ENCODE measurements at regions not wholly inside any gene's neighbourhood (a gene's known extent, or its start where the extent isn't known, plus 50 kb on each side); places are given as distances from the start of the nearest gene placed in this dataset.
A peak's percentile ranks its signal among the peaks of the same experiment; 100 is the strongest.

- no peak for DNase-seq (ENCODE audit: low spot score)
Measured at GRCh38 chr10:78274491-78274890, 240.8 kb downstream of the RPS24 start.

- no peak for DNase-seq (ENCODE audit: low spot score)
Measured at GRCh38 chr10:78276139-78276538, 242.5 kb downstream of the RPS24 start.

- DNase-seq (ENCODE audit: low spot score) = no peak
Measured at GRCh38 chr10:78277314-78278057, 243.8 kb downstream of the RPS24 start.

- DNase-seq (ENCODE audit: low spot score) = peak; percentile 61
Measured at GRCh38 chr10:78278058-78278404, 244.4 kb downstream of the RPS24 start.

GRCh38 chr10:78279756-78280155, 246.1 kb downstream of the RPS24 start:
- DNase-seq (ENCODE audit: low spot score) = no peak

GRCh38 chr10:78280604-78281003, 246.9 kb downstream of the RPS24 start:
- DNase-seq (ENCODE audit: low spot score) = no peak

GRCh38 chr10:78281627-78282026, 248.0 kb downstream of the RPS24 start:
- no peak for DNase-seq (ENCODE audit: low spot score)

GRCh38 chr10:78283069-78283682, 249.5 kb downstream of the RPS24 start:
- DNase-seq (ENCODE audit: low spot score) = no peak

- DNase-seq (ENCODE audit: low spot score) = no peak
Measured at GRCh38 chr10:78284381-78284780, 250.7 kb downstream of the RPS24 start.

- DNase-seq (ENCODE audit: low spot score) = no peak
Measured at GRCh38 chr10:78285226-78285625, 251.6 kb downstream of the RPS24 start.

GRCh38 chr10:78286186-78286585, 252.5 kb downstream of the RPS24 start:
- DNase-seq (ENCODE audit: low spot score) = no peak

GRCh38 chr10:78286668-78287067, 253.0 kb downstream of the RPS24 start:
- DNase-seq (ENCODE audit: low spot score) = no peak

- DNase-seq (ENCODE audit: low spot score) = no peak
Measured at GRCh38 chr10:78287618-78288017, 254.0 kb downstream of the RPS24 start.

- no peak for DNase-seq (ENCODE audit: low spot score)
Measured at GRCh38 chr10:78288663-78289062, 255.0 kb downstream of the RPS24 start.

GRCh38 chr10:78290131-78290750, 256.6 kb downstream of the RPS24 start:
- peak; percentile 50 for DNase-seq (ENCODE audit: low spot score)

GRCh38 chr10:78291722-78292121, 258.1 kb downstream of the RPS24 start:
- DNase-seq (ENCODE audit: low spot score) = no peak

- no peak for DNase-seq (ENCODE audit: low spot score)
Measured at GRCh38 chr10:78292250-78292981, 258.8 kb downstream of the RPS24 start.

GRCh38 chr10:78292982-78293865, 259.6 kb downstream of the RPS24 start:
- DNase-seq (ENCODE audit: low spot score) = no peak

- DNase-seq (ENCODE audit: low spot score) = no peak
Measured at GRCh38 chr10:78295242-78295641, 261.6 kb downstream of the RPS24 start.

GRCh38 chr10:78296785-78297184, 263.1 kb downstream of the RPS24 start:
- no peak for DNase-seq (ENCODE audit: low spot score)

- no peak for DNase-seq (ENCODE audit: low spot score)
Measured at GRCh38 chr10:78297997-78298396, 264.3 kb downstream of the RPS24 start.

GRCh38 chr10:78298835-78299234, 265.2 kb downstream of the RPS24 start:
- DNase-seq (ENCODE audit: low spot score) = no peak
